PC-3 (cell line): ENCODE measurements at regions not wholly inside any gene's neighbourhood (a gene's known extent, or its start where the extent isn't known, plus 50 kb on each side); places are given as distances from the start of the nearest gene placed in this dataset.

Experiments
- CTCF ChIP-seq: fragments of 300-600 bp; sonication (generic); conservative IDR thresholded peaks from 2 replicates; pipeline ENCODE4 v1.5.1; 2017; ENCODE audit warnings: antibody characterized with exemption, low read depth, mild to moderate bottlenecking, low read length
- EZH2 ChIP-seq: fragments of 300-600 bp; sonication (generic); IDR thresholded peaks from one replicate; pipeline ENCODE4 v1.6.1; 2017; ENCODE audit warnings: antibody characterized with exemption, mild to moderate bottlenecking, low read length; ENCODE audit not compliant: unreplicated experiment
- EZH2phosphoT487 ChIP-seq: fragments of 300-600 bp; sonication (generic); IDR thresholded peaks from 2 replicates; pipeline ENCODE4 v1.6.1; 2018; ENCODE audit warnings: mild to moderate bottlenecking, antibody characterized with exemption, low read length, borderline replicate concordance

GRCh38 chr15:87662575-87662974 lies 594.0 kb downstream of the NTRK3 start:
- TF ChIP-seq CTCF (no peak), EZH2phosphoT487 (no peak), EZH2 (no peak)
